HepG2 (cell line): ENCODE measurements at regions not wholly inside any gene's neighbourhood (a gene's known extent, or its start where the extent isn't known, plus 50 kb on each side); places are given as distances from the start of the nearest gene placed in this dataset.

Experiments used
- CTCF ChIP-seq: sonication (generic); formaldehyde crosslinking; IDR thresholded peaks from 2 replicates; pipeline ENCODE4 v1.5.0; 2020; ENCODE audit warnings: mild to moderate bottlenecking, missing genetic modification reagents, moderate library complexity
- DDIT3 ChIP-seq: sonication (generic); formaldehyde crosslinking; IDR thresholded peaks from 2 replicates; pipeline ENCODE4 v1.4.0; 2020; ENCODE audit warnings: mild to moderate bottlenecking, missing genetic modification reagents
- EP300 ChIP-seq, 3 experiments: sonication (generic) in 1 of 3; formaldehyde crosslinking in 1 of 3; IDR thresholded peaks; 2 replicates each; pipeline versions ENCODE4 v1.5.1 to v1.6.1; 2011 to 2020; ENCODE audit warnings: low read depth in 2 of 3, low read length in 2 of 3, borderline replicate concordance in 1 of 3, improper control_type of control experiment in 1 of 3, mild to moderate bottlenecking in 1 of 3, missing genetic modification reagents in 1 of 3, moderate library complexity in 1 of 3
- SP1 ChIP-seq, 2 experiments: fragments of 450-650 bp in 1 of 2; sonication (generic) in 1 of 2; formaldehyde crosslinking in 1 of 2; IDR thresholded peaks; 2 replicates each; pipeline versions ENCODE4 v1.4.0 to v1.6.1; 2016 to 2020; ENCODE audit warnings: missing genetic modification reagents in 1 of 2
- TP53 ChIP-seq: sonication (generic); formaldehyde crosslinking; conservative IDR thresholded peaks from 2 replicates; pipeline ENCODE4 v1.4.0; 2020; ENCODE audit warnings: missing genetic modification reagents
- ZNF850 ChIP-seq: sonication (generic); formaldehyde crosslinking; conservative IDR thresholded peaks from 2 replicates; pipeline ENCODE4 v1.9.0; 2021; ENCODE audit warnings: mild to moderate bottlenecking, missing genetic modification reagents
- TF ChIP-seq, protein P1 (sequence below): sonication (generic); formaldehyde crosslinking; IDR thresholded peaks from 2 replicates; pipeline ENCODE4 v1.4.0; 2020; ENCODE audit warnings: mild to moderate bottlenecking, low read depth, missing genetic modification reagents
- TF ChIP-seq, protein P2 (sequence below): sonication (generic); formaldehyde crosslinking; IDR thresholded peaks from 2 replicates; pipeline ENCODE4 v1.4.0; 2020; ENCODE audit warnings: mild to moderate bottlenecking, missing genetic modification reagents, borderline replicate concordance

DNA sequence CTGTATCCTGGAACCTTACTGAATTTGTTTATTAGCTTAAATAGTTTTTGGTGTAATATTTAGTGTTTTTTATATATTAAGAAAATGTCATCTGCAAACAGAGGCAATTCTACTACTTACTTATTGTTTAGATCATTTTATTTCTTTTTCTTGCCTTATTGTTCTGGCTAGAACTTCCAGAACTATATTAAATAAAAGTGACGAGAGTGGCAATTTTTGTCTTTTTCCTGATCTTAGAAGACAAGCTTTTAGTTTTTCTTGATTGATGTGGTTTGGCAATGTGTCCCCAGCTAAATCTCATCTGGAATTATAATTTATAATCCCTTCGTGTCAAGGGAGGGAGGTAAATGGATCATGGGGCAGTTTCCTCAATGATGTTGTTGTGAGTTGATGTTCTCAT is 857.8 kb downstream of the SLC6A15 start:
- TF ChIP-seq CTCF (CRISPR knock-in tag) (no peak), ZNF850 (CRISPR knock-in tag) (no peak), EP300 (IDR thresholded peaks at IDR 0.05; ENCODE audit: low read depth in 2 of 2, low read length in 2 of 2) (no peak), EP300 (CRISPR knock-in tag; IDR thresholded peaks at IDR 0.05; ENCODE audit: borderline replicate concordance) (no peak), SP1 (IDR thresholded peaks at IDR 0.05) (no peak), SP1 (CRISPR knock-in tag; IDR thresholded peaks at IDR 0.05) (no peak), TP53 (CRISPR knock-in tag) (no peak), DDIT3 (CRISPR knock-in tag) (no peak)
- TF ChIP-seq, protein P1, sequence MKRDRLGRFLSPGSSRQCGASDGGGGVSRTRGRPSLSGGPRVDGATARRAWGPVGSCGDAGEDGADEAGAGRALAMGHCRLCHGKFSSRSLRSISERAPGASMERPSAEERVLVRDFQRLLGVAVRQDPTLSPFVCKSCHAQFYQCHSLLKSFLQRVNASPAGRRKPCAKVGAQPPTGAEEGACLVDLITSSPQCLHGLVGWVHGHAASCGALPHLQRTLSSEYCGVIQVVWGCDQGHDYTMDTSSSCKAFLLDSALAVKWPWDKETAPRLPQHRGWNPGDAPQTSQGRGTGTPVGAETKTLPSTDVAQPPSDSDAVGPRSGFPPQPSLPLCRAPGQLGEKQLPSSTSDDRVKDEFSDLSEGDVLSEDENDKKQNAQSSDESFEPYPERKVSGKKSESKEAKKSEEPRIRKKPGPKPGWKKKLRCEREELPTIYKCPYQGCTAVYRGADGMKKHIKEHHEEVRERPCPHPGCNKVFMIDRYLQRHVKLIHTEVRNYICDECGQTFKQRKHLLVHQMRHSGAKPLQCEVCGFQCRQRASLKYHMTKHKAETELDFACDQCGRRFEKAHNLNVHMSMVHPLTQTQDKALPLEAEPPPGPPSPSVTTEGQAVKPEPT, result no peak
- TF ChIP-seq, protein P2, sequence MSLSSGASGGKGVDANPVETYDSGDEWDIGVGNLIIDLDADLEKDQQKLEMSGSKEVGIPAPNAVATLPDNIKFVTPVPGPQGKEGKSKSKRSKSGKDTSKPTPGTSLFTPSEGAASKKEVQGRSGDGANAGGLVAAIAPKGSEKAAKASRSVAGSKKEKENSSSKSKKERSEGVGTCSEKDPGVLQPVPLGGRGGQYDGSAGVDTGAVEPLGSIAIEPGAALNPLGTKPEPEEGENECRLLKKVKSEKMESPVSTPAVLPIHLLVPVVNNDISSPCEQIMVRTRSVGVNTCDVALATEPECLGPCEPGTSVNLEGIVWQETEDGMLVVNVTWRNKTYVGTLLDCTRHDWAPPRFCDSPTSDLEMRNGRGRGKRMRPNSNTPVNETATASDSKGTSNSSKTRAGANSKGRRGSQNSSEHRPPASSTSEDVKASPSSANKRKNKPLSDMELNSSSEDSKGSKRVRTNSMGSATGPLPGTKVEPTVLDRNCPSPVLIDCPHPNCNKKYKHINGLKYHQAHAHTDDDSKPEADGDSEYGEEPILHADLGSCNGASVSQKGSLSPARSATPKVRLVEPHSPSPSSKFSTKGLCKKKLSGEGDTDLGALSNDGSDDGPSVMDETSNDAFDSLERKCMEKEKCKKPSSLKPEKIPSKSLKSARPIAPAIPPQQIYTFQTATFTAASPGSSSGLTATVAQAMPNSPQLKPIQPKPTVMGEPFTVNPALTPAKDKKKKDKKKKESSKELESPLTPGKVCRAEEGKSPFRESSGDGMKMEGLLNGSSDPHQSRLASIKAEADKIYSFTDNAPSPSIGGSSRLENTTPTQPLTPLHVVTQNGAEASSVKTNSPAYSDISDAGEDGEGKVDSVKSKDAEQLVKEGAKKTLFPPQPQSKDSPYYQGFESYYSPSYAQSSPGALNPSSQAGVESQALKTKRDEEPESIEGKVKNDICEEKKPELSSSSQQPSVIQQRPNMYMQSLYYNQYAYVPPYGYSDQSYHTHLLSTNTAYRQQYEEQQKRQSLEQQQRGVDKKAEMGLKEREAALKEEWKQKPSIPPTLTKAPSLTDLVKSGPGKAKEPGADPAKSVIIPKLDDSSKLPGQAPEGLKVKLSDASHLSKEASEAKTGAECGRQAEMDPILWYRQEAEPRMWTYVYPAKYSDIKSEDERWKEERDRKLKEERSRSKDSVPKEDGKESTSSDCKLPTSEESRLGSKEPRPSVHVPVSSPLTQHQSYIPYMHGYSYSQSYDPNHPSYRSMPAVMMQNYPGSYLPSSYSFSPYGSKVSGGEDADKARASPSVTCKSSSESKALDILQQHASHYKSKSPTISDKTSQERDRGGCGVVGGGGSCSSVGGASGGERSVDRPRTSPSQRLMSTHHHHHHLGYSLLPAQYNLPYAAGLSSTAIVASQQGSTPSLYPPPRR (CRISPR knock-in tag), result no peak
